Heart right ventricle (tissue), 16 donors: ENCODE measurements at regions not wholly inside any gene's neighbourhood (a gene's known extent, or its start where the extent isn't known, plus 50 kb on each side); places are given as distances from the start of the nearest gene placed in this dataset.

ENCODE experiments used
- ATAC-seq, 8 donors: fragments of 200-7000 bp; cut with Tn5 transposase; one replicate each; pipeline ENCODE4 v1.9.1; 2020; ENCODE audit warnings: mild to moderate bottlenecking in 8 of 8, moderate library complexity in 8 of 8, moderate number of reproducible peaks in 1 of 8
- DNase-seq, 2 donors: peaks; one replicate each; pipeline ENCODE4 v3.0.0-alpha.2; 2020
- H3K27ac ChIP-seq, 10 donors: fragments of 200-600 bp; sonication (generic) in 2 of 10; one replicate each; pipeline versions ENCODE4 v1.5.0 to v1.8.0; 2020 to 2022; ENCODE audit warnings: mild to moderate bottlenecking in 3 of 10
- H3K27me3 ChIP-seq, 7 donors: fragments of 200-600 bp; one replicate each; pipeline ENCODE4 v1.8.0; 2021 to 2022; ENCODE audit warnings: mild to moderate bottlenecking in 2 of 7
- H3K36me3 ChIP-seq, 9 donors: fragments of 200-600 bp; sonication (generic) in 1 of 9; one replicate each; pipeline versions ENCODE4 v1.5.0 to v1.8.0; 2020 to 2022; ENCODE audit warnings: mild to moderate bottlenecking in 2 of 9
- H3K4me1 ChIP-seq, 9 donors: fragments of 200-600 bp; sonication (generic) in 1 of 9; one replicate each; pipeline versions ENCODE4 v1.5.0 to v1.8.0; 2020 to 2022; ENCODE audit warnings: mild to moderate bottlenecking in 4 of 9
- H3K4me3 ChIP-seq, 10 donors: fragments of 200-600 bp; sonication (generic) in 2 of 10; one replicate each; pipeline versions ENCODE4 v1.5.0 to v1.8.0; 2020 to 2022; ENCODE audit warnings: mild to moderate bottlenecking in 7 of 10, moderate library complexity in 2 of 10
- H3K9me3 ChIP-seq, 11 donors: fragments of 200-600 bp in 10 of 11; sonication (generic) in 2 of 11; one replicate each; pipeline versions ENCODE4 v1.5.0 to v1.8.0; 2013 to 2022; ENCODE audit warnings: mild to moderate bottlenecking in 2 of 11, control low read depth in 1 of 11, moderate library complexity in 1 of 11
- CTCF ChIP-seq, 9 donors: fragments of 200-600 bp; sonication (generic) in 2 of 9; IDR thresholded peaks; one replicate each; pipeline versions ENCODE4 v1.5.0 to v1.8.0; 2021 to 2022; ENCODE audit warnings: antibody characterized with exemption in 9 of 9, mild to moderate bottlenecking in 5 of 9, moderate library complexity in 1 of 9
- WGBS, 2 donors: extraction: QIAGEN DNeasy Blood & Tissue Kit; methylation state at CpG; one replicate each; pipeline ENCODE4 v1.1.7; 2013; ENCODE audit warnings: inconsistent platforms in 1 of 2; 5-methylcytosine and 5-hydroxymethylcytosine counted together
- intact Hi-C, 10 donors: fragments of 100-400 bp; cut with DNase I; formaldehyde crosslinking; loops; one replicate each; pipeline versions ENCODE4 v1.11.1 to v1.14.2; 2022
- donor health status: Arrhythmogenic right ventricular cardiomyopathy.
- donor health status: ischemic (EF 13 %, LVEDD 7.1; RV severe dilation, severe dysfunction).
- donor health status: healthy with polysubstance abuse.
- donor health status: DM: no; HTN: yes; CAD: no.
- donor health status: DM: no; HTN: no; CAD: no.
- donor health status: ischemic (EF 25% LVEDD 6.9; RV normal size, moderate dysfunction).
- donor health status: ischemic (EF 25% LVEDD 5.7; RV mildly dilated, moderate dysfunction).
- donor health status: healthy.
- donor health status: DM: yes; HTN: yes; CAD: no.
- donor health status: Ischemic cardiomyopathy.
- donor health status: ischemic (EF 35%, LVEDD 5.7; RV mildly dilated, moderate dysfunction).
- donor health status: nonischemic (EF 11% LVEDD 7.7; RV severe dilation, severe dysfunction).
- donor health status: DM: yes; HTN: yes; CAD: no.
- donor health status: PGD.
- donor health status: ischemic (EF 29% LVEDD 5.4; RV normal size, mild dysfunction).
- donor health status: nonischemic (EF 23%, LVEDD 6.1; RV moderate dilation, normal function).

- Histone ChIP-seq H3K27me3 (peaks cover 0 to 10% (median 0%) of the 10 kb centered on the region in 7 donors), H3K36me3 (no peaks in the 10 kb centered on the region), H3K4me1 (no peaks in the 10 kb centered on the region), H3K4me3 (no peak overlapping the region), H3K27ac (no peak overlapping the region), H3K9me3 (no peaks in the 10 kb centered on the region)
- DNase-seq (no peak), ATAC-seq (no peak)
- no peak for TF ChIP-seq CTCF (IDR thresholded peaks at IDR 0.05)
- intact Hi-C loops, result no loop called here
- 59 to 72% methylated on average over 8 of the region's 8 CpGs for WGBS, 2 donors
Measured at GRCh38 chr7:106523482-106523881, 137.5 kb downstream of the CCDC71L start.

- no peak for TF ChIP-seq CTCF (IDR thresholded peaks at IDR 0.05)
- no peak for DNase-seq
- Histone ChIP-seq H3K4me3 (no peak overlapping the region), H3K9me3 (no peaks in the 10 kb centered on the region), H3K4me1 (no peaks in the 10 kb centered on the region), H3K27me3 (peaks cover 0 to 10% (median 0%) of the 10 kb centered on the region in 7 donors), H3K36me3 (no peaks in the 10 kb centered on the region), H3K27ac (no peak overlapping the region)
- WGBS, 2 donors, result 76 to 83% methylated on average over 5 of the region's 5 CpGs
- no peak for ATAC-seq
- intact Hi-C loops, result no loop called here
Measured at GRCh38 chr7:106522696-106523095, 138.3 kb downstream of the CCDC71L start.

- H3K4me3 ChIP-seq, result no peak overlapping the region
- WGBS, 2 donors, result 72 to 87% methylated on average over 2 of the region's 2 CpGs
- no peak for ATAC-seq
- no peaks in the 10 kb centered on the region for H3K9me3 ChIP-seq
- no peaks in the 10 kb centered on the region for H3K4me1 ChIP-seq
- H3K27ac ChIP-seq, result no peak overlapping the region
- no peak for DNase-seq
- no peaks in the 10 kb centered on the region for H3K36me3 ChIP-seq
- intact Hi-C loops, result no loop called here
- H3K27me3 ChIP-seq, result peaks cover 0 to 10% (median 0%) of the 10 kb centered on the region in 7 donors
- no peak for TF ChIP-seq CTCF (IDR thresholded peaks at IDR 0.05)
Measured at GRCh38 chr7:106521541-106521940, 139.4 kb downstream of the CCDC71L start.

GRCh38 chr7:106520962-106521514 is 139.9 kb downstream of the CCDC71L start:
- ATAC-seq (no peak), DNase-seq (no peak)
- intact Hi-C loops, result no loop called here
- no peaks in the 10 kb centered on the region for H3K9me3 ChIP-seq
- H3K4me3 ChIP-seq, result no peak overlapping the region
- H3K36me3 ChIP-seq, result no peaks in the 10 kb centered on the region
- peaks cover 0 to 10% (median 0%) of the 10 kb centered on the region in 7 donors for H3K27me3 ChIP-seq
- TF ChIP-seq CTCF (IDR thresholded peaks at IDR 0.05), result no peak
- 66% methylated on average over 4 of the region's 4 CpGs for WGBS, 2 donors
- no peak overlapping the region for H3K27ac ChIP-seq
- H3K4me1 ChIP-seq, result no peaks in the 10 kb centered on the region
